Right lobe of liver (tissue), 6 donors: ENCODE measurements at regions not wholly inside any gene's neighbourhood (a gene's known extent, or its start where the extent isn't known, plus 50 kb on each side); places are given as distances from the start of the nearest gene placed in this dataset.

Experiments
- ATAC-seq, 4 donors: fragments of 200-7000 bp; cut with Tn5 transposase; one replicate each; pipeline ENCODE4 v1.9.1; 2020; ENCODE audit warnings: mild to moderate bottlenecking in 4 of 4, moderate library complexity in 4 of 4
- DNase-seq, 3 donors: peaks; one replicate each; pipeline ENCODE4 v3.0.0-alpha.2; 2020
- H3K27ac ChIP-seq, 3 donors: fragments of 200-600 bp; one replicate each; pipeline ENCODE4 v1.8.0; 2022
- H3K27me3 ChIP-seq, 2 donors: fragments of 200-600 bp; one replicate each; pipeline ENCODE4 v1.8.0; 2022
- H3K36me3 ChIP-seq, 4 donors: fragments of 200-600 bp; sonication (generic) in 1 of 4; one replicate each; pipeline versions ENCODE4 v1.5.1 to v1.8.0; 2017 to 2022; ENCODE audit warnings: control low read depth in 1 of 4
- H3K4me1 ChIP-seq, 4 donors: fragments of 200-600 bp; sonication (generic) in 1 of 4; one replicate each; pipeline versions ENCODE4 v1.5.1 to v1.8.0; 2017 to 2022; ENCODE audit warnings: control low read depth in 1 of 4
- H3K4me3 ChIP-seq, 3 donors: fragments of 200-600 bp; one replicate each; pipeline ENCODE4 v1.8.0; 2022
- H3K9me3 ChIP-seq, 4 donors: fragments of 200-600 bp; sonication (generic) in 1 of 4; one replicate each; pipeline versions ENCODE4 v1.5.1 to v1.8.0; 2017 to 2022; ENCODE audit warnings: control low read depth in 1 of 4
- CTCF ChIP-seq, 4 donors: fragments of 200-600 bp in 3 of 4; fragments of 450-650 bp in 1 of 4; IDR thresholded peaks; one replicate each; pipeline versions ENCODE4 v1.5.1 to v1.8.0; 2016 to 2022; ENCODE audit warnings: antibody characterized with exemption in 4 of 4, mild to moderate bottlenecking in 2 of 4
- POLR2A ChIP-seq: fragments of 450-650 bp; IDR thresholded peaks from one replicate; pipeline ENCODE4 v1.6.1; 2017; ENCODE audit warnings: antibody characterized with exemption, mild to moderate bottlenecking
- WGBS: methylation state at CpG from one replicate; pipeline ENCODE4 v1.1.6; 2018; ENCODE audit warnings: low coverage, low lambda C conversion rate; ENCODE audit not compliant: insufficient coverage; ENCODE audit errors: missing lambda C conversion rate; 5-methylcytosine and 5-hydroxymethylcytosine counted together
- intact Hi-C, 2 donors: fragments of 100-400 bp; cut with DNase I; formaldehyde crosslinking; loops; one replicate each; pipeline versions ENCODE4 v1.11.2 to v1.14.1; 2022
- donor health status: DM: no; HTN: yes; CAD: no.
- donor health status: DM: no; HTN: no; CAD: no.
- donor health status: DM: no; HTN: no; CAD: no.
- donor health status: DM: no; HTN: yes; CAD: no.
- donor health status: DM: no; HTN: yes; CAD: no.

GRCh38 chr4:79213010-79213409 is 112.9 kb downstream of the NAA11 start:
- DNase-seq: no peak
- Histone ChIP-seq H3K4me1 (no peaks in the 10 kb centered on the region), H3K27ac (no peak overlapping the region), H3K9me3 (no peaks in the 10 kb centered on the region), H3K36me3 (no peaks in the 10 kb centered on the region), H3K4me3 (no peak overlapping the region), H3K27me3 (no peaks in the 10 kb centered on the region)
- no peak for ATAC-seq
- TF ChIP-seq CTCF (IDR thresholded peaks at IDR 0.05) (no peak), POLR2A (no peak)
- intact Hi-C loops: no loop called here

GRCh38 chr4:79212311-79212710 is 113.5 kb downstream of the NAA11 start:
- H3K36me3 ChIP-seq: no peaks in the 10 kb centered on the region
- no peak overlapping the region for H3K27ac ChIP-seq
- TF ChIP-seq CTCF (IDR thresholded peaks at IDR 0.05) (no peak), POLR2A (no peak)
- H3K9me3 ChIP-seq: no peaks in the 10 kb centered on the region
- WGBS: 61% methylated on average over 4 of the region's 4 CpGs
- no peak for ATAC-seq
- H3K4me3 ChIP-seq: no peak overlapping the region
- no peaks in the 10 kb centered on the region for H3K27me3 ChIP-seq
- intact Hi-C loops: no loop called here
- no peak for DNase-seq
- H3K4me1 ChIP-seq: no peaks in the 10 kb centered on the region

GRCh38 chr4:79211490-79211889 is 114.4 kb downstream of the NAA11 start:
- H3K4me3 ChIP-seq: no peak overlapping the region
- no peak for DNase-seq
- no peaks in the 10 kb centered on the region for H3K36me3 ChIP-seq
- H3K27ac ChIP-seq: no peak overlapping the region
- no peaks in the 10 kb centered on the region for H3K4me1 ChIP-seq
- ATAC-seq: no peak
- H3K9me3 ChIP-seq: no peaks in the 10 kb centered on the region
- intact Hi-C loops: no loop called here
- TF ChIP-seq POLR2A (no peak), CTCF (IDR thresholded peaks at IDR 0.05) (no peak)
- 46% methylated on average over 2 of the region's 3 CpGs for WGBS
- no peaks in the 10 kb centered on the region for H3K27me3 ChIP-seq

GRCh38 chr4:79210636-79211049 is 115.2 kb downstream of the NAA11 start:
- Histone ChIP-seq H3K27ac (no peak overlapping the region), H3K9me3 (no peaks in the 10 kb centered on the region), H3K4me1 (no peaks in the 10 kb centered on the region), H3K4me3 (no peak overlapping the region), H3K27me3 (no peaks in the 10 kb centered on the region), H3K36me3 (no peaks in the 10 kb centered on the region)
- intact Hi-C loops: no loop called here
- ATAC-seq (no peak), DNase-seq (no peak)
- TF ChIP-seq CTCF (IDR thresholded peaks at IDR 0.05) (no peak), POLR2A (no peak)
- 65% methylated on average over 7 of the region's 7 CpGs for WGBS
